ENCODE measurements at regions not wholly inside any gene's neighbourhood (a gene's known extent, or its start where the extent isn't known, plus 50 kb on each side); places are given as distances from the start of the nearest gene placed in this dataset.

GRCh38 chr12:107337346-107338095 lies 244.2 kb upstream of the CRY1 start:
- TF ChIP-seq CTCF (IDR thresholded peaks at IDR 0.05) (no peak), POLR2A (IDR thresholded peaks at IDR 0.05) (no peak)

Data from body of pancreas (tissue), 4 donors.